ENCODE measurements at regions not wholly inside any gene's neighbourhood (a gene's known extent, or its start where the extent isn't known, plus 50 kb on each side); places are given as distances from the start of the nearest gene placed in this dataset.

DNA sequence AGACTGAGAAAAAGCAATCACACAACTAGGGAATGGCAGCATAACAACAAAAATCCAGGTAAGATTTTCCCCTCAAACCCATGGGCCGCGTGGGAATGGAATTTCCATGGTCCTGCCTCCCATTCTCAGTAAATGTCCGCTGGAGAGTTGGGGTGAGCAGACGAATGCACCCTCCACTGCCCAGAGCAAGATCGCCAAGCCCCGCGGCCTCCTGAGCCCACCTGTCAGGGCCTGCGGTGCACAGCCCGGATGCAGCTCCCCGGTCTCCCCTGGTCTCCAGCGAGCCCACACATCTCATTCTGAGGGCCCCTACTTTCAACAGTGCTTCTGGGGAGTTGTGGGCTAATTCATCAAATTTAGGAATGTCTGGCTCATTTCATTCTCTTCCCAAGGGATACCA, 327.4 kb upstream of the HS6ST1 start:
- TF ChIP-seq POLR2A (IDR thresholded peaks at IDR 0.05; ENCODE audit: low read depth, low read length) (no peak), POLR2AphosphoS5 (IDR thresholded peaks at IDR 0.05; ENCODE audit: low read depth, low read length) (no peak), POU2F2 (IDR thresholded peaks at IDR 0.05; ENCODE audit: low read depth, low read length) (no peak), TAF1 (IDR thresholded peaks at IDR 0.05; ENCODE audit: low read depth, low read length) (no peak)
